Ascending aorta (tissue), 2 donors: ENCODE measurements at regions not wholly inside any gene's neighbourhood (a gene's known extent, or its start where the extent isn't known, plus 50 kb on each side); places are given as distances from the start of the nearest gene placed in this dataset.

Experiments
- DNase-seq, 2 donors: peaks; one replicate each; pipeline ENCODE4 v3.0.0-alpha.2; 2019; ENCODE audit warnings: low spot score in 2 of 2
- H3K27ac ChIP-seq, 2 donors: fragments of 200-600 bp; sonication (generic); one replicate each; pipeline ENCODE4 v1.5.1; 2016 to 2017; ENCODE audit warnings: mild to moderate bottlenecking in 1 of 2
- H3K27me3 ChIP-seq: fragments of 200-600 bp; sonication (generic); one replicate; pipeline ENCODE4 v1.5.1; 2017
- H3K36me3 ChIP-seq, 2 donors: fragments of 200-600 bp; sonication (generic); one replicate each; pipeline ENCODE4 v1.5.1; 2016
- H3K4me1 ChIP-seq, 2 donors: fragments of 200-600 bp; sonication (generic); one replicate each; pipeline ENCODE4 v1.5.1; 2016 to 2017; ENCODE audit warnings: mild to moderate bottlenecking in 1 of 2
- H3K4me3 ChIP-seq, 2 donors: fragments of 200-600 bp; sonication (generic); one replicate each; pipeline ENCODE4 v1.5.1; 2016 to 2017; ENCODE audit warnings: mild to moderate bottlenecking in 1 of 2
- H3K9me3 ChIP-seq, 2 donors: fragments of 200-600 bp; sonication (generic); one replicate each; pipeline ENCODE4 v1.5.1; 2016
- CTCF ChIP-seq, 3 experiments: fragments of 200-600 bp in 2 of 3; fragments of 450-650 bp in 1 of 3; sonication (generic) in 2 of 3; IDR thresholded peaks; one replicate each; pipeline ENCODE4 v1.5.1; 2016 to 2019; ENCODE audit warnings: antibody characterized with exemption in 3 of 3, mild to moderate bottlenecking in 1 of 3, moderate library complexity in 1 of 3
- intact Hi-C: fragments of 100-400 bp; cut with DNase I; formaldehyde crosslinking; loops from one replicate; pipeline ENCODE4 v1.15.1; 2023

- intact Hi-C loops: no loop called here
These were observed 134.6 kb downstream of the SPATA19 start for GRCh38 chr11:133710681-133711240.

GRCh38 chr11:133710241-133710640 lies 135.1 kb downstream of the SPATA19 start:
- H3K9me3 ChIP-seq: no peaks in the 10 kb centered on the region
- intact Hi-C loops: no loop called here
- H3K27me3 ChIP-seq: no peaks in the 10 kb centered on the region
- H3K4me1 ChIP-seq: no peaks in the 10 kb centered on the region
- H3K4me3 ChIP-seq: no peak overlapping the region
- no peak for DNase-seq
- no peak overlapping the region for H3K27ac ChIP-seq
- TF ChIP-seq CTCF (IDR thresholded peaks at IDR 0.05): no peak
- no peaks in the 10 kb centered on the region for H3K36me3 ChIP-seq

More at GRCh38 chr11:133710681-133711240, 134.6 kb downstream of the SPATA19 start:
- Histone ChIP-seq H3K36me3 (no peaks in the 10 kb centered on the region), H3K9me3 (no peaks in the 10 kb centered on the region), H3K4me1 (no peaks in the 10 kb centered on the region), H3K27me3 (no peaks in the 10 kb centered on the region), H3K27ac (no peak overlapping the region), H3K4me3 (no peak overlapping the region)
- no peak for DNase-seq
- TF ChIP-seq CTCF (IDR thresholded peaks at IDR 0.05): no peak

- no peak for DNase-seq
- TF ChIP-seq CTCF (IDR thresholded peaks at IDR 0.05): no peak
- H3K27ac ChIP-seq: no peak overlapping the region
- no peaks in the 10 kb centered on the region for H3K36me3 ChIP-seq
- H3K4me3 ChIP-seq: no peak overlapping the region
- H3K9me3 ChIP-seq: no peaks in the 10 kb centered on the region
- intact Hi-C loops: no loop called here
- no peaks in the 10 kb centered on the region for H3K27me3 ChIP-seq
- H3K4me1 ChIP-seq: no peaks in the 10 kb centered on the region
These were observed 136.7 kb downstream of the SPATA19 start for GRCh38 chr11:133708547-133709051.

- Histone ChIP-seq H3K36me3 (no peaks in the 10 kb centered on the region), H3K27ac (no peak overlapping the region), H3K4me1 (no peaks in the 10 kb centered on the region), H3K27me3 (no peaks in the 10 kb centered on the region), H3K9me3 (no peaks in the 10 kb centered on the region), H3K4me3 (no peak overlapping the region)
- TF ChIP-seq CTCF (IDR thresholded peaks at IDR 0.05): no peak
- DNase-seq: no peak
- intact Hi-C loops: no loop called here
These were observed 138.2 kb downstream of the SPATA19 start for GRCh38 chr11:133706925-133707794.

- Histone ChIP-seq H3K27me3 (no peaks in the 10 kb centered on the region), H3K9me3 (no peaks in the 10 kb centered on the region), H3K36me3 (no peaks in the 10 kb centered on the region), H3K4me3 (no peak overlapping the region), H3K27ac (no peak overlapping the region), H3K4me1 (no peaks in the 10 kb centered on the region)
- intact Hi-C loops: no loop called here
- TF ChIP-seq CTCF (IDR thresholded peaks at IDR 0.05): no peak
- DNase-seq: no peak
These were observed 139.4 kb downstream of the SPATA19 start for GRCh38 chr11:133705873-133706272.
